Skeletal muscle tissue (tissue), 3 donors: ENCODE measurements at regions not wholly inside any gene's neighbourhood (a gene's known extent, or its start where the extent isn't known, plus 50 kb on each side); places are given as distances from the start of the nearest gene placed in this dataset.
"Not testable (repeated sequence)": the region's sequence is repeated elsewhere in the genome, so short reads cannot be mapped to it uniquely, and the experiment has no call there.

ENCODE experiments used
- H3K27ac ChIP-seq: one replicate; pipeline ENCODE4 v1.7.0; 2013; ENCODE audit warnings: mild to moderate bottlenecking, low read depth, low read length, inconsistent platforms
- H3K27me3 ChIP-seq, 3 donors: one replicate each; pipeline ENCODE4 v1.7.0; 2013; ENCODE audit warnings: low read length in 3 of 3; ENCODE audit not compliant: control insufficient read depth in 3 of 3, insufficient read depth in 3 of 3
- H3K36me3 ChIP-seq, 3 donors: one replicate each; pipeline ENCODE4 v1.7.0; 2013; ENCODE audit warnings: low read length in 3 of 3; ENCODE audit not compliant: control insufficient read depth in 3 of 3, insufficient read depth in 3 of 3
- H3K4me1 ChIP-seq, 3 donors: one replicate each; pipeline ENCODE4 v1.7.0; 2013; ENCODE audit warnings: low read length in 3 of 3, mild to moderate bottlenecking in 3 of 3; ENCODE audit not compliant: control insufficient read depth in 3 of 3, insufficient read depth in 3 of 3
- H3K4me3 ChIP-seq, 3 donors: one replicate each; pipeline ENCODE4 v1.7.0; 2013; ENCODE audit warnings: low read length in 3 of 3
- H3K9ac ChIP-seq, 3 donors: one replicate each; pipeline ENCODE4 v1.7.0; 2013; ENCODE audit warnings: low read length in 3 of 3, mild to moderate bottlenecking in 3 of 3, moderate library complexity in 2 of 3, low read depth in 1 of 3
- H3K9me3 ChIP-seq, 3 donors: one replicate each; pipeline ENCODE4 v1.7.0; 2013; ENCODE audit warnings: low read length in 3 of 3; ENCODE audit not compliant: control insufficient read depth in 3 of 3
- donor health status: Osteomylitis.

- not testable (repeated sequence) for H3K27ac ChIP-seq, H3K36me3 ChIP-seq, H3K27me3 ChIP-seq, H3K9me3 ChIP-seq, H3K4me1 ChIP-seq, H3K9ac ChIP-seq, H3K4me3 ChIP-seq
These were observed 135.6 kb upstream of the PTPN20 start for GRCh38 chr10:46775668-46776059.

GRCh38 chr10:46779571-46779970 is 131.7 kb upstream of the PTPN20 start:
- not testable (repeated sequence) for H3K9me3 ChIP-seq, H3K4me3 ChIP-seq, H3K4me1 ChIP-seq, H3K27me3 ChIP-seq, H3K9ac ChIP-seq, H3K36me3 ChIP-seq, H3K27ac ChIP-seq

- not testable (repeated sequence) for H3K4me1 ChIP-seq, H3K9ac ChIP-seq, H3K9me3 ChIP-seq, H3K27me3 ChIP-seq, H3K36me3 ChIP-seq, H3K4me3 ChIP-seq, H3K27ac ChIP-seq
These were observed 131.1 kb upstream of the PTPN20 start for GRCh38 chr10:46780164-46780563.

- H3K9ac ChIP-seq, H3K27me3 ChIP-seq, H3K36me3 ChIP-seq, H3K4me1 ChIP-seq, H3K4me3 ChIP-seq, H3K9me3 ChIP-seq, H3K27ac ChIP-seq: not testable (repeated sequence)
These were observed 130.2 kb upstream of the PTPN20 start for GRCh38 chr10:46781001-46781400.

- not testable (repeated sequence) for H3K9ac ChIP-seq, H3K27me3 ChIP-seq, H3K4me1 ChIP-seq, H3K9me3 ChIP-seq, H3K36me3 ChIP-seq, H3K27ac ChIP-seq, H3K4me3 ChIP-seq
These were observed 129.0 kb upstream of the PTPN20 start for GRCh38 chr10:46782001-46782874.

GRCh38 chr10:46784665-46785064 is 126.6 kb upstream of the PTPN20 start:
- not testable (repeated sequence) for H3K27me3 ChIP-seq, H3K27ac ChIP-seq, H3K4me1 ChIP-seq, H3K4me3 ChIP-seq, H3K9ac ChIP-seq, H3K36me3 ChIP-seq, H3K9me3 ChIP-seq

- H3K36me3 ChIP-seq, H3K27me3 ChIP-seq, H3K9me3 ChIP-seq, H3K4me1 ChIP-seq: not testable (repeated sequence)
- Histone ChIP-seq H3K4me3 (peak overlapping the region in 2 of 3 donors; percentile 54 to 60), H3K27ac (peak overlapping the region; percentile 64), H3K9ac (peak overlapping the region in 2 of 3 donors; percentile 38 to 45)
These were observed 125.1 kb upstream of the PTPN20 start for GRCh38 chr10:46786125-46786517.

GRCh38 chr10:46786518-46787320 is 124.5 kb upstream of the PTPN20 start:
- not testable (repeated sequence) for H3K4me1 ChIP-seq, H3K36me3 ChIP-seq, H3K27me3 ChIP-seq, H3K9me3 ChIP-seq
- H3K27ac ChIP-seq: peak overlapping the region; percentile 64
- peak overlapping the region; percentile 68 to 72 (median 69) for H3K9ac ChIP-seq
- peak overlapping the region; percentile 75 to 84 (median 81) for H3K4me3 ChIP-seq

- Histone ChIP-seq H3K36me3 (no peaks in the 10 kb centered on the region), H3K27me3 (no peaks in the 10 kb centered on the region), H3K4me1 (no peaks in the 10 kb centered on the region), H3K27ac (peak overlapping the region; percentile 64), H3K4me3 (peak overlapping the region; percentile 13 to 84 (median 81)), H3K9ac (peak overlapping the region; percentile 68 to 72 (median 69)), H3K9me3 (no peaks in the 10 kb centered on the region)
These were observed 124.0 kb upstream of the PTPN20 start for GRCh38 chr10:46787321-46787615.

- not testable (repeated sequence) for H3K9ac ChIP-seq, H3K27me3 ChIP-seq, H3K27ac ChIP-seq, H3K9me3 ChIP-seq, H3K4me1 ChIP-seq, H3K4me3 ChIP-seq, H3K36me3 ChIP-seq
These were observed 118.4 kb upstream of the PTPN20 start for GRCh38 chr10:46792657-46793357.
